T-helper 2 cell treated with Interferon-gamma antibody and Interleukin-4, amounts not matched to agents 5 μg/mL and 100 μg/mL, for 36 hours (primary cell): ENCODE measurements at regions not wholly inside any gene's neighbourhood (a gene's known extent, or its start where the extent isn't known, plus 50 kb on each side); places are given as distances from the start of the nearest gene placed in this dataset.

Experiments used
- DNase-seq: peaks from one replicate; pipeline ENCODE4 v3.0.0; 2021; ENCODE audit warnings: low spot score
- H3K27ac Mint-ChIP-seq: one replicate; pipeline ENCODE4 v1.8.0; 2021; ENCODE audit warnings: mild to moderate bottlenecking, mixed read lengths
- H3K27me3 Mint-ChIP-seq: one replicate; pipeline ENCODE4 v1.8.0; 2021; ENCODE audit warnings: low read depth, mixed read lengths
- H3K36me3 Mint-ChIP-seq: one replicate; pipeline ENCODE4 v1.8.0; 2021; ENCODE audit warnings: low read depth, mixed read lengths
- H3K4me1 Mint-ChIP-seq: one replicate; pipeline ENCODE4 v1.8.0; 2021; ENCODE audit warnings: low read depth, mixed read lengths
- H3K4me3 Mint-ChIP-seq: one replicate; pipeline ENCODE4 v1.8.0; 2022; ENCODE audit warnings: mild to moderate bottlenecking, moderate library complexity, mixed read lengths
- H3K9me3 Mint-ChIP-seq: one replicate; pipeline ENCODE4 v1.8.0; 2021; ENCODE audit warnings: mixed read lengths

GRCh38 chr20:52889225-52889624 is 82.9 kb upstream of the TSHZ2 start:
- Mint-ChIP-seq H3K27ac (no peak overlapping the region), H3K36me3 (no peaks in the 10 kb centered on the region), H3K9me3 (no peaks in the 10 kb centered on the region), H3K4me3 (no peak overlapping the region), H3K4me1 (no peaks in the 10 kb centered on the region), H3K27me3 (no peaks in the 10 kb centered on the region)
- DNase-seq: no peak

GRCh38 chr20:52888096-52888495 is 84.1 kb upstream of the TSHZ2 start:
- H3K9me3 Mint-ChIP-seq: no peaks in the 10 kb centered on the region
- no peaks in the 10 kb centered on the region for H3K27me3 Mint-ChIP-seq
- H3K4me3 Mint-ChIP-seq: no peak overlapping the region
- no peak for DNase-seq
- H3K27ac Mint-ChIP-seq: no peak overlapping the region
- no peaks in the 10 kb centered on the region for H3K4me1 Mint-ChIP-seq
- no peaks in the 10 kb centered on the region for H3K36me3 Mint-ChIP-seq

- no peak overlapping the region for H3K4me3 Mint-ChIP-seq
- H3K27ac Mint-ChIP-seq: no peak overlapping the region
- no peaks in the 10 kb centered on the region for H3K36me3 Mint-ChIP-seq
- DNase-seq: no peak
- H3K9me3 Mint-ChIP-seq: peaks cover 5% of the 10 kb centered on the region
- no peaks in the 10 kb centered on the region for H3K4me1 Mint-ChIP-seq
- no peaks in the 10 kb centered on the region for H3K27me3 Mint-ChIP-seq
Measured at GRCh38 chr20:52880997-52881396, 91.2 kb upstream of the TSHZ2 start.

- H3K9me3 Mint-ChIP-seq: peaks cover 5% of the 10 kb centered on the region
- no peak overlapping the region for H3K4me3 Mint-ChIP-seq
- H3K27ac Mint-ChIP-seq: no peak overlapping the region
- no peaks in the 10 kb centered on the region for H3K36me3 Mint-ChIP-seq
- no peaks in the 10 kb centered on the region for H3K27me3 Mint-ChIP-seq
- DNase-seq: no peak
- no peaks in the 10 kb centered on the region for H3K4me1 Mint-ChIP-seq
Measured at GRCh38 chr20:52880259-52880658, 91.9 kb upstream of the TSHZ2 start.

- no peak for DNase-seq
- H3K27me3 Mint-ChIP-seq: no peaks in the 10 kb centered on the region
- H3K4me1 Mint-ChIP-seq: no peaks in the 10 kb centered on the region
- no peaks in the 10 kb centered on the region for H3K9me3 Mint-ChIP-seq
- no peak overlapping the region for H3K27ac Mint-ChIP-seq
- H3K4me3 Mint-ChIP-seq: no peak overlapping the region
- no peaks in the 10 kb centered on the region for H3K36me3 Mint-ChIP-seq
Measured at GRCh38 chr20:52874241-52874640, 97.9 kb upstream of the TSHZ2 start.

GRCh38 chr20:52869698-52870501 is 102.3 kb upstream of the TSHZ2 start:
- H3K36me3 Mint-ChIP-seq: no peaks in the 10 kb centered on the region
- no peak for DNase-seq
- no peaks in the 10 kb centered on the region for H3K4me1 Mint-ChIP-seq
- no peaks in the 10 kb centered on the region for H3K27me3 Mint-ChIP-seq
- no peak overlapping the region for H3K4me3 Mint-ChIP-seq
- H3K27ac Mint-ChIP-seq: no peak overlapping the region
- no peaks in the 10 kb centered on the region for H3K9me3 Mint-ChIP-seq

- Mint-ChIP-seq H3K36me3 (no peaks in the 10 kb centered on the region), H3K4me3 (no peak overlapping the region), H3K27ac (no peak overlapping the region), H3K9me3 (no peaks in the 10 kb centered on the region), H3K4me1 (no peaks in the 10 kb centered on the region), H3K27me3 (no peaks in the 10 kb centered on the region)
- no peak for DNase-seq
Measured at GRCh38 chr20:52869276-52869675, 102.9 kb upstream of the TSHZ2 start.

- Mint-ChIP-seq H3K27me3 (no peaks in the 10 kb centered on the region), H3K4me3 (no peak overlapping the region), H3K4me1 (no peaks in the 10 kb centered on the region), H3K27ac (no peak overlapping the region), H3K36me3 (no peaks in the 10 kb centered on the region), H3K9me3 (no peaks in the 10 kb centered on the region)
- no peak for DNase-seq
Measured at GRCh38 chr20:52867305-52867704, 104.9 kb upstream of the TSHZ2 start.

- no peaks in the 10 kb centered on the region for H3K9me3 Mint-ChIP-seq
- no peak overlapping the region for H3K27ac Mint-ChIP-seq
- no peaks in the 10 kb centered on the region for H3K4me1 Mint-ChIP-seq
- H3K4me3 Mint-ChIP-seq: no peak overlapping the region
- no peaks in the 10 kb centered on the region for H3K36me3 Mint-ChIP-seq
- no peaks in the 10 kb centered on the region for H3K27me3 Mint-ChIP-seq
- DNase-seq: no peak
Measured at GRCh38 chr20:52864916-52865605, 107.1 kb upstream of the TSHZ2 start.

GRCh38 chr20:52859156-52859876 is 112.8 kb upstream of the TSHZ2 start:
- no peak overlapping the region for H3K27ac Mint-ChIP-seq
- no peak overlapping the region for H3K4me3 Mint-ChIP-seq
- DNase-seq: no peak
- H3K27me3 Mint-ChIP-seq: no peaks in the 10 kb centered on the region
- H3K9me3 Mint-ChIP-seq: no peaks in the 10 kb centered on the region
- H3K36me3 Mint-ChIP-seq: no peaks in the 10 kb centered on the region
- no peaks in the 10 kb centered on the region for H3K4me1 Mint-ChIP-seq

GRCh38 chr20:52852714-52853113 is 119.4 kb upstream of the TSHZ2 start:
- no peak for DNase-seq
- H3K4me1 Mint-ChIP-seq: no peaks in the 10 kb centered on the region

GRCh38 chr20:52847731-52848359 is 124.3 kb upstream of the TSHZ2 start:
- no peaks in the 10 kb centered on the region for H3K4me1 Mint-ChIP-seq
- no peak for DNase-seq
- no peaks in the 10 kb centered on the region for H3K36me3 Mint-ChIP-seq
- no peaks in the 10 kb centered on the region for H3K9me3 Mint-ChIP-seq
- H3K4me3 Mint-ChIP-seq: no peak overlapping the region
- H3K27ac Mint-ChIP-seq: no peak overlapping the region
- H3K27me3 Mint-ChIP-seq: no peaks in the 10 kb centered on the region

More at GRCh38 chr20:52852714-52853113, 119.4 kb upstream of the TSHZ2 start:
- Mint-ChIP-seq H3K9me3 (no peaks in the 10 kb centered on the region), H3K4me3 (no peak overlapping the region), H3K27me3 (no peaks in the 10 kb centered on the region), H3K36me3 (no peaks in the 10 kb centered on the region), H3K27ac (no peak overlapping the region)

- Mint-ChIP-seq H3K36me3 (no peaks in the 10 kb centered on the region), H3K4me3 (no peak overlapping the region), H3K27ac (no peak overlapping the region), H3K27me3 (no peaks in the 10 kb centered on the region), H3K4me1 (no peaks in the 10 kb centered on the region), H3K9me3 (no peaks in the 10 kb centered on the region)
- DNase-seq: no peak
Measured at GRCh38 chr20:52847029-52847660, 125.0 kb upstream of the TSHZ2 start.
